Gastroesophageal sphincter (tissue), 2 donors: ENCODE measurements at regions not wholly inside any gene's neighbourhood (a gene's known extent, or its start where the extent isn't known, plus 50 kb on each side); places are given as distances from the start of the nearest gene placed in this dataset.

Source experiments
- EP300 ChIP-seq: sonication (generic); formaldehyde crosslinking; IDR thresholded peaks from one replicate; pipeline ENCODE4 v1.6.1; 2017; ENCODE audit warnings: antibody characterized with exemption, mild to moderate bottlenecking
- POLR2A ChIP-seq, 2 donors: fragments of 450-650 bp; IDR thresholded peaks; one replicate each; pipeline ENCODE4 v1.6.1; 2017; ENCODE audit warnings: antibody characterized with exemption in 2 of 2, mild to moderate bottlenecking in 2 of 2, moderate library complexity in 1 of 2
- POLR2AphosphoS5 ChIP-seq: sonication (generic); formaldehyde crosslinking; IDR thresholded peaks from one replicate; pipeline ENCODE4 v1.6.1; 2017; ENCODE audit warnings: antibody characterized with exemption

DNA sequence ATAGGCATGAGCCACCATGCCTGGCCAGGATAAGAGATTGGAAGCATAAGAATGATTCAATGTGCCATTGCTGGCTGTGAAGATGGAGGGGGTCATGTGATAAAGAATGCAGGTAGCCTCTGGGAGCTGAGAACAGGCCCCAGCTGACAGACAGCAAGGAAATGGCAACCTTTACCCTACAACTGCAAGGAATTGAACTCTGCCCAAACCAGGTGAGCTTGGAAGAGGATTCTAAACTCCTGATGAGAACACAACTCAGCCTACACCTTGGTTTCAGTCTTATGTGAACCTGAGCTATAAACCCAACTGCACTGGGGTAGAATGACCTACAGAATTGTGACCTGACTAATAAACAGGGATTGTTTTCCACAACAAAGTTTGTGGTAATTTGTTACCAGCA lies 82.0 kb upstream of the AKIRIN2 start:
- no peak for TF ChIP-seq POLR2AphosphoS5
- no peak for TF ChIP-seq POLR2A (IDR thresholded peaks at IDR 0.05)
- TF ChIP-seq EP300, result no peak
